Activated naive CD8-positive, alpha-beta T cell treated with anti-CD3 and anti-CD28 coated beads, Interleukin-2, amount 10 ng/mL, durations not matched to agents 7 days and 5 days (primary cell): ENCODE measurements at regions not wholly inside any gene's neighbourhood (a gene's known extent, or its start where the extent isn't known, plus 50 kb on each side); places are given as distances from the start of the nearest gene placed in this dataset.
"Not testable (repeated sequence)": the region's sequence is repeated elsewhere in the genome, so short reads cannot be mapped to it uniquely, and the experiment has no call there.

Experiments
- ATAC-seq: fragments of 150-1000 bp; cut with Tn5 transposase; one replicate; pipeline ENCODE4 v1.10.0; 2021; ENCODE audit warnings: low read depth, moderate library complexity
- POLR2A ChIA-PET: fragments of 350-600 bp; sonication (Branson Sonifier 250); formaldehyde crosslinking; loops from one replicate; lab custom pipeline; 2021; ENCODE audit warnings: antibody characterized with exemption; lab: Charles Lee
- DNase-seq: peaks from one replicate; pipeline ENCODE4 v3.0.0; 2021
- H3K27ac Mint-ChIP-seq: one replicate; pipeline ENCODE4 v1.8.0; 2022; ENCODE audit warnings: mild to moderate bottlenecking, mixed read lengths
- H3K27me3 Mint-ChIP-seq: one replicate; pipeline ENCODE4 v1.8.0; 2022; ENCODE audit warnings: mild to moderate bottlenecking, moderate library complexity, mixed read lengths
- H3K36me3 Mint-ChIP-seq: one replicate; pipeline ENCODE4 v1.8.0; 2021; ENCODE audit warnings: mild to moderate bottlenecking, mixed read lengths
- H3K4me1 Mint-ChIP-seq: one replicate; pipeline ENCODE4 v1.8.0; 2021; ENCODE audit warnings: mixed read lengths
- H3K4me3 Mint-ChIP-seq: one replicate; pipeline ENCODE4 v1.8.0; 2022; ENCODE audit warnings: mild to moderate bottlenecking, moderate library complexity, mixed read lengths
- H3K9me3 Mint-ChIP-seq: one replicate; pipeline ENCODE4 v1.8.0; 2021; ENCODE audit warnings: mixed read lengths

- H3K27ac Mint-ChIP-seq, DNase-seq, H3K4me1 Mint-ChIP-seq, ATAC-seq, H3K4me3 Mint-ChIP-seq, POLR2A ChIA-PET, H3K9me3 Mint-ChIP-seq, H3K36me3 Mint-ChIP-seq: not testable (repeated sequence)
- peaks cover 14% of the 10 kb centered on the region for H3K27me3 Mint-ChIP-seq
Measured at GRCh38 chr9:33734247-33734940, 61.0 kb upstream of the PRSS3 start.

- H3K27ac Mint-ChIP-seq, POLR2A ChIA-PET, H3K4me1 Mint-ChIP-seq, DNase-seq, ATAC-seq, H3K36me3 Mint-ChIP-seq, H3K4me3 Mint-ChIP-seq, H3K9me3 Mint-ChIP-seq: not testable (repeated sequence)
- H3K27me3 Mint-ChIP-seq, result peaks cover 15% of the 10 kb centered on the region
Measured at GRCh38 chr9:33734941-33735835, 60.2 kb upstream of the PRSS3 start.

- peaks cover 2% of the 10 kb centered on the region for H3K4me1 Mint-ChIP-seq
- no peaks in the 10 kb centered on the region for H3K36me3 Mint-ChIP-seq
- no peak overlapping the region for H3K4me3 Mint-ChIP-seq
- H3K9me3 Mint-ChIP-seq, result peaks cover 2% of the 10 kb centered on the region
- ATAC-seq, result peak; percentile 47
- no peak overlapping the region for H3K27ac Mint-ChIP-seq
- peaks cover 15% of the 10 kb centered on the region for H3K27me3 Mint-ChIP-seq
- DNase-seq, result peak; percentile 38
- POLR2A ChIA-PET, result interaction anchor here (0.6 to 0.7 kb wide), 3 partner anchors 15 to 1190 kb away, joined by 3 to 7 read pairs (median 7); no protein-coding TSS in a partner anchor
Measured at GRCh38 chr9:33737811-33738606, 57.4 kb upstream of the PRSS3 start.

- no peak overlapping the region for H3K27ac Mint-ChIP-seq
- no peaks in the 10 kb centered on the region for H3K36me3 Mint-ChIP-seq
- no peak for DNase-seq
- H3K27me3 Mint-ChIP-seq, result peaks cover 15% of the 10 kb centered on the region
- H3K4me1 Mint-ChIP-seq, result peaks cover 2% of the 10 kb centered on the region
- POLR2A ChIA-PET, result no interaction called here
- no peak overlapping the region for H3K4me3 Mint-ChIP-seq
- H3K9me3 Mint-ChIP-seq, result peaks cover 4% of the 10 kb centered on the region
- ATAC-seq, result no peak
Measured at GRCh38 chr9:33739398-33739797, 56.0 kb upstream of the PRSS3 start.

GRCh38 chr9:33740075-33740474 lies 55.3 kb upstream of the PRSS3 start:
- Mint-ChIP-seq H3K9me3 (peaks cover 4% of the 10 kb centered on the region), H3K4me1 (peaks cover 2% of the 10 kb centered on the region), H3K36me3 (no peaks in the 10 kb centered on the region), H3K4me3 (no peak overlapping the region), H3K27ac (no peak overlapping the region), H3K27me3 (peaks cover 13% of the 10 kb centered on the region)
- POLR2A ChIA-PET, result no interaction called here
- ATAC-seq, result no peak
- DNase-seq, result no peak

GRCh38 chr9:33740958-33741357 lies 54.4 kb upstream of the PRSS3 start:
- H3K4me3 Mint-ChIP-seq, POLR2A ChIA-PET, ATAC-seq, H3K36me3 Mint-ChIP-seq, H3K9me3 Mint-ChIP-seq, H3K4me1 Mint-ChIP-seq, DNase-seq, H3K27ac Mint-ChIP-seq: not testable (repeated sequence)
- H3K27me3 Mint-ChIP-seq, result peaks cover 13% of the 10 kb centered on the region

- Mint-ChIP-seq H3K36me3 (no peaks in the 10 kb centered on the region), H3K4me3 (no peak overlapping the region), H3K27ac (no peak overlapping the region), H3K9me3 (peaks cover 4% of the 10 kb centered on the region), H3K4me1 (peaks cover 2% of the 10 kb centered on the region), H3K27me3 (peaks cover 21% of the 10 kb centered on the region)
- POLR2A ChIA-PET, result no interaction called here
- no peak for ATAC-seq
- no peak for DNase-seq
Measured at GRCh38 chr9:33742051-33742450, 53.3 kb upstream of the PRSS3 start.

- Mint-ChIP-seq H3K4me3 (no peak overlapping the region), H3K4me1 (peaks cover 2% of the 10 kb centered on the region), H3K36me3 (no peaks in the 10 kb centered on the region), H3K27ac (no peak overlapping the region), H3K27me3 (peaks cover 21% of the 10 kb centered on the region), H3K9me3 (peaks cover 4% of the 10 kb centered on the region)
- POLR2A ChIA-PET, result no interaction called here
- no peak for ATAC-seq
- DNase-seq, result no peak
Measured at GRCh38 chr9:33742519-33742918, 52.8 kb upstream of the PRSS3 start.
